GM19035 (cell line): ENCODE measurements at regions not wholly inside any gene's neighbourhood (a gene's known extent, or its start where the extent isn't known, plus 50 kb on each side); places are given as distances from the start of the nearest gene placed in this dataset.
"Not testable (repeated sequence)": the region's sequence is repeated elsewhere in the genome, so short reads cannot be mapped to it uniquely, and the experiment has no call there.

Experiments used
- ATAC-seq: cut with Tn5 transposase; IDR thresholded peaks from one replicate; pipeline ENCODE4 v1.9.1; 2021; ENCODE audit not compliant: unreplicated experiment

GRCh38 chr6:100322886-100323285 lies 141.8 kb downstream of the SIM1 start:
- no peak for ATAC-seq

GRCh38 chr6:100320686-100321085 lies 144.0 kb downstream of the SIM1 start:
- no peak for ATAC-seq

- ATAC-seq: no peak
Observed at GRCh38 chr6:100317031-100317430, 147.7 kb downstream of the SIM1 start.

GRCh38 chr6:100314186-100314585 lies 150.5 kb downstream of the SIM1 start:
- ATAC-seq: no peak

- no peak for ATAC-seq
Observed at GRCh38 chr6:100311707-100312251, 152.9 kb downstream of the SIM1 start.

- ATAC-seq: no peak
Observed at GRCh38 chr6:100309174-100309573, 155.5 kb downstream of the SIM1 start.

- no peak for ATAC-seq
Observed at GRCh38 chr6:100307561-100307960, 157.2 kb downstream of the SIM1 start.

- no peak for ATAC-seq
Observed at GRCh38 chr6:100305209-100305869, 159.4 kb downstream of the SIM1 start.

- no peak for ATAC-seq
Observed at GRCh38 chr6:100304575-100304974, 160.1 kb downstream of the SIM1 start.

- ATAC-seq: no peak
Observed at GRCh38 chr6:100301731-100302130, 163.0 kb downstream of the SIM1 start.

GRCh38 chr6:100300221-100300736 lies 164.4 kb downstream of the SIM1 start:
- ATAC-seq: no peak

GRCh38 chr6:100296810-100297544 lies 167.7 kb downstream of the SIM1 start:
- ATAC-seq: no peak

- ATAC-seq: not testable (repeated sequence)
Observed at GRCh38 chr6:100295172-100295571, 169.5 kb downstream of the SIM1 start.

- no peak for ATAC-seq
Observed at GRCh38 chr6:100289285-100289684, 175.4 kb downstream of the SIM1 start.

- no peak for ATAC-seq
Observed at GRCh38 chr6:100288311-100288710, 176.4 kb downstream of the SIM1 start.

GRCh38 chr6:100283285-100283684 lies 181.4 kb downstream of the SIM1 start:
- no peak for ATAC-seq

- ATAC-seq: no peak
Observed at GRCh38 chr6:100281471-100281901, 183.2 kb downstream of the SIM1 start.

- ATAC-seq: no peak
Observed at GRCh38 chr6:100276311-100277057, 188.2 kb downstream of the SIM1 start.

- no peak for ATAC-seq
Observed at GRCh38 chr6:100274147-100274546, 190.6 kb downstream of the SIM1 start.

GRCh38 chr6:100271625-100272024 lies 193.1 kb downstream of the SIM1 start:
- ATAC-seq: no peak

GRCh38 chr6:100271202-100271601 lies 193.5 kb downstream of the SIM1 start:
- no peak for ATAC-seq
